GM18520 (cell line): ENCODE measurements at regions not wholly inside any gene's neighbourhood (a gene's known extent, or its start where the extent isn't known, plus 50 kb on each side); places are given as distances from the start of the nearest gene placed in this dataset.
"Not testable (repeated sequence)": the region's sequence is repeated elsewhere in the genome, so short reads cannot be mapped to it uniquely, and the experiment has no call there.

ENCODE experiments used
- ATAC-seq: cut with Tn5 transposase; IDR thresholded peaks from one replicate; pipeline ENCODE4 v1.9.1; 2021; ENCODE audit not compliant: unreplicated experiment

GRCh38 chr2:185984670-185985069 lies 246.1 kb downstream of the FSIP2 start:
- ATAC-seq, result no peak

GRCh38 chr2:185988907-185989306 lies 250.3 kb downstream of the FSIP2 start:
- ATAC-seq, result not testable (repeated sequence)

GRCh38 chr2:185990861-185991525 lies 252.4 kb downstream of the FSIP2 start:
- no peak for ATAC-seq

GRCh38 chr2:185998562-185999070 lies 260.0 kb downstream of the FSIP2 start:
- no peak for ATAC-seq

- ATAC-seq, result no peak
These were observed 270.7 kb downstream of the FSIP2 start for GRCh38 chr2:186009341-186009740.

- no peak for ATAC-seq
These were observed 278.7 kb downstream of the FSIP2 start for GRCh38 chr2:186017278-186017677.

GRCh38 chr2:186024921-186025320 lies 286.3 kb downstream of the FSIP2 start:
- no peak for ATAC-seq

- ATAC-seq, result no peak
These were observed 289.3 kb downstream of the FSIP2 start for GRCh38 chr2:186027922-186028321.

- ATAC-seq, result peak; percentile 33
These were observed 292.6 kb downstream of the FSIP2 start for GRCh38 chr2:186031229-186031628.

GRCh38 chr2:186032102-186032738 lies 293.6 kb downstream of the FSIP2 start:
- ATAC-seq, result no peak

GRCh38 chr2:186032930-186033329 lies 294.3 kb downstream of the FSIP2 start:
- no peak for ATAC-seq

- ATAC-seq, result no peak
These were observed 294.9 kb downstream of the FSIP2 start for GRCh38 chr2:186033541-186033940.

GRCh38 chr2:186036862-186037449 lies 298.4 kb downstream of the FSIP2 start:
- ATAC-seq, result no peak

- no peak for ATAC-seq
These were observed 303.8 kb downstream of the FSIP2 start for GRCh38 chr2:186042207-186043028.

- no peak for ATAC-seq
These were observed 306.2 kb downstream of the FSIP2 start for GRCh38 chr2:186044761-186045160.

- ATAC-seq, result no peak
These were observed 314.3 kb downstream of the FSIP2 start for GRCh38 chr2:186052930-186053329.

GRCh38 chr2:186058614-186059013 lies 320.0 kb downstream of the FSIP2 start:
- ATAC-seq, result no peak

GRCh38 chr2:186059096-186059495 lies 320.5 kb downstream of the FSIP2 start:
- no peak for ATAC-seq

GRCh38 chr2:186060744-186061440 lies 322.3 kb downstream of the FSIP2 start:
- ATAC-seq, result no peak

GRCh38 chr2:186064507-186064906 lies 325.9 kb downstream of the FSIP2 start:
- ATAC-seq, result no peak

GRCh38 chr2:186065491-186065890 lies 326.9 kb downstream of the FSIP2 start:
- no peak for ATAC-seq
